H1 (cell line): ENCODE measurements at regions not wholly inside any gene's neighbourhood (a gene's known extent, or its start where the extent isn't known, plus 50 kb on each side); places are given as distances from the start of the nearest gene placed in this dataset.

Source experiments
- CTCF ChIA-PET: fragments of 300-600 bp; sonication (Branson Sonifier 250); formaldehyde crosslinking; loops from one replicate; lab custom pipeline; 2021; ENCODE audit not compliant: partially characterized antibody; lab: Charles Lee
- POLR2A ChIA-PET: fragments of 300-600 bp; sonication (Branson Sonifier 250); formaldehyde crosslinking; loops from one replicate; lab custom pipeline; 2021; ENCODE audit warnings: inconsistent platforms; ENCODE audit not compliant: partially characterized antibody; lab: Charles Lee
- DNase-seq, 2 experiments: peaks; one replicate each; pipeline versions ENCODE4 v3.0.0 to v3.0.0-alpha.2; 2010 to 2022; ENCODE audit warnings: low spot score in 2 of 2, low read depth in 1 of 2, mixed read lengths in 1 of 2
- FAIRE-seq: peaks from 2 replicates; lab custom pipeline; 2011; peaks lifted over from hg19 to GRCh38; lab: Jason Lieb, UNC
- H2AFZ ChIP-seq: 2 replicates; pipeline ENCODE4 v1.8.1; 2012; ENCODE audit warnings: low read length, inconsistent platforms
- H2AK5ac ChIP-seq: 2 replicates; pipeline ENCODE4 v1.6.1; 2013; ENCODE audit warnings: low read depth, low read length
- H2BK120ac ChIP-seq: replicated peaks from 2 replicates; pipeline ENCODE3; 2013; ENCODE audit warnings: low read depth, low read length, inconsistent platforms
- H2BK12ac ChIP-seq: 2 replicates; pipeline ENCODE4 v1.6.1; 2013; ENCODE audit warnings: low read depth, low read length
- H2BK15ac ChIP-seq: 2 replicates; pipeline ENCODE4 v1.6.1; 2013; ENCODE audit warnings: low read length
- H2BK20ac ChIP-seq: 2 replicates; pipeline ENCODE4 v1.6.1; 2013; ENCODE audit warnings: low read length
- H2BK5ac ChIP-seq: 2 replicates; pipeline ENCODE4 v1.6.1; 2013; ENCODE audit warnings: low read depth, low read length
- H3K14ac ChIP-seq: 2 replicates; pipeline ENCODE4 v1.6.1; 2013; ENCODE audit warnings: inconsistent platforms; ENCODE audit not compliant: insufficient read length
- H3K18ac ChIP-seq: 2 replicates; pipeline ENCODE4 v1.6.1; 2013; ENCODE audit warnings: low read length; ENCODE audit errors: extremely low read depth
- H3K23ac ChIP-seq: 2 replicates; pipeline ENCODE4 v1.6.1; 2013; ENCODE audit warnings: inconsistent platforms; ENCODE audit not compliant: insufficient read length
- H3K23me2 ChIP-seq: 2 replicates; pipeline ENCODE4 v1.6.1; 2013; ENCODE audit warnings: low read depth, low read length
- H3K27ac ChIP-seq: 2 replicates; pipeline ENCODE4 v1.6.1; 2011; ENCODE audit warnings: low read depth, low read length, inconsistent platforms
- H3K27me3 ChIP-seq, 4 experiments: replicated peaks in 1 of 4; 1 replicate in 1 of 4; 2 replicates in 3 of 4; pipeline versions ENCODE4 v1.6.1 to v1.8.1; 2011 to 2013; ENCODE audit warnings: low read length in 3 of 4, mild to moderate bottlenecking in 3 of 4, inconsistent platforms in 2 of 4, mixed read lengths in 2 of 4, moderate library complexity in 1 of 4; ENCODE audit not compliant: control insufficient read depth in 3 of 4, insufficient read depth in 3 of 4; ENCODE audit errors: extremely low read depth in 1 of 4
- H3K36me3 ChIP-seq, 4 experiments: 2 replicates each; pipeline versions ENCODE4 v1.6.1 to v1.8.1; 2011 to 2013; ENCODE audit warnings: mild to moderate bottlenecking in 4 of 4, low read length in 3 of 4, moderate library complexity in 2 of 4, control low read depth in 1 of 4, inconsistent platforms in 1 of 4; ENCODE audit not compliant: insufficient read depth in 4 of 4, control insufficient read depth in 2 of 4
- H3K4ac ChIP-seq: replicated peaks from 2 replicates; pipeline ENCODE3; 2013; ENCODE audit warnings: low read length, low read depth, mixed read lengths, inconsistent platforms; ENCODE audit not compliant: insufficient read length
- H3K4me1 ChIP-seq, 4 experiments: replicated peaks in 1 of 4; 1 replicate in 1 of 4; 2 replicates in 3 of 4; pipeline versions ENCODE4 v1.6.1 to v1.8.1; 2011 to 2013; ENCODE audit warnings: low read length in 3 of 4, inconsistent platforms in 2 of 4, mixed read lengths in 1 of 4; ENCODE audit not compliant: insufficient read depth in 4 of 4, control insufficient read depth in 3 of 4
- H3K4me2 ChIP-seq, 2 experiments: 2 replicates each; pipeline versions ENCODE4 v1.6.1 to v1.8.1; 2011 to 2013; ENCODE audit warnings: low read depth in 2 of 2, low read length in 2 of 2, control low read depth in 1 of 2, inconsistent platforms in 1 of 2, mild to moderate bottlenecking in 1 of 2; ENCODE audit not compliant: insufficient read depth in 1 of 2
- H3K4me3 ChIP-seq, 4 experiments: fragments of 200-600, 300-600 bp in 1 of 4; sonication (generic), shearing (Covaris generic), sonication (Bioruptor Twin) in 1 of 4; 2 replicates each; pipeline versions ENCODE4 v1.5.1 to v1.8.1; 2011 to 2016; ENCODE audit warnings: low read length in 4 of 4, low read depth in 3 of 4, control low read depth in 2 of 4, inconsistent platforms in 2 of 4, mild to moderate bottlenecking in 2 of 4, mixed read lengths in 1 of 4, moderate library complexity in 1 of 4; ENCODE audit not compliant: insufficient read depth in 2 of 4; ENCODE audit errors: extremely low read depth in 1 of 4
- H3K56ac ChIP-seq: replicated peaks from 2 replicates; pipeline ENCODE3; 2013; ENCODE audit warnings: low read depth, mild to moderate bottlenecking, mixed read lengths, low read length, inconsistent platforms; ENCODE audit not compliant: insufficient read length
- H3K79me1 ChIP-seq: 2 replicates; pipeline ENCODE4 v1.6.1; 2013; ENCODE audit warnings: low read depth, low read length, control low read depth
- H3K79me2 ChIP-seq, 2 experiments: 2 replicates each; pipeline versions ENCODE4 v1.6.1 to v1.8.1; 2012 to 2013; ENCODE audit warnings: low read length in 2 of 2, mild to moderate bottlenecking in 2 of 2, inconsistent platforms in 1 of 2; ENCODE audit not compliant: insufficient read depth in 2 of 2, control insufficient read depth in 1 of 2
- H3K9ac ChIP-seq, 4 experiments: replicated peaks in 1 of 4; 1 replicate in 1 of 4; 2 replicates in 3 of 4; pipeline versions ENCODE4 v1.6.1 to v1.8.1; 2011 to 2013; ENCODE audit warnings: low read depth in 3 of 4, low read length in 3 of 4, control low read depth in 2 of 4, mild to moderate bottlenecking in 2 of 4, moderate library complexity in 2 of 4, inconsistent platforms in 1 of 4; ENCODE audit errors: extremely low read depth in 1 of 4
- H3K9me3 ChIP-seq, 2 experiments: 2 replicates each; pipeline versions ENCODE4 v1.6.1 to v1.8.1; 2012 to 2013; ENCODE audit warnings: mild to moderate bottlenecking in 2 of 2, moderate library complexity in 2 of 2, control low read depth in 1 of 2, inconsistent platforms in 1 of 2, low read depth in 1 of 2, low read length in 1 of 2, mixed read lengths in 1 of 2; ENCODE audit not compliant: insufficient read depth in 2 of 2
- H4K20me1 ChIP-seq, 2 experiments: replicated peaks in 1 of 2; 2 replicates each; pipeline versions ENCODE3 to v1.8.1; 2011 to 2013; ENCODE audit warnings: inconsistent platforms in 2 of 2, low read length in 2 of 2, mild to moderate bottlenecking in 1 of 2; ENCODE audit not compliant: insufficient read depth in 2 of 2, control insufficient read depth in 1 of 2
- H4K5ac ChIP-seq: 2 replicates; pipeline ENCODE4 v1.6.1; 2013; ENCODE audit warnings: low read length, low read depth, mixed read lengths, inconsistent platforms; ENCODE audit not compliant: insufficient read length
- H4K8ac ChIP-seq: 2 replicates; pipeline ENCODE4 v1.8.0; 2013; ENCODE audit warnings: mild to moderate bottlenecking, moderate library complexity, low read length, inconsistent platforms; ENCODE audit not compliant: insufficient read depth; ENCODE audit errors: extremely low read depth
- H4K91ac ChIP-seq: replicated peaks from 2 replicates; pipeline ENCODE3; 2013; ENCODE audit warnings: low read length, mixed read lengths, inconsistent platforms; ENCODE audit not compliant: insufficient read length
- NANOG ChIP-seq: IDR thresholded peaks from 2 replicates; pipeline ENCODE4 v1.6.1; 2011; ENCODE audit warnings: low read length, low read depth, mild to moderate bottlenecking, inconsistent platforms; ENCODE audit not compliant: insufficient read depth, poor library complexity, severe bottlenecking
- PHF8 ChIP-seq: fragments of 200-600 bp; sonication (generic); conservative IDR thresholded peaks from 2 replicates; pipeline ENCODE4 v1.7.1; 2012; ENCODE audit warnings: low read depth, mild to moderate bottlenecking, inconsistent platforms, low read length, moderate library complexity
- WGBS, 2 experiments: shearing (Covaris generic) in 1 of 2; methylation state at CpG; one replicate each; pipeline versions ENCODE4 v1.1.6 to v1.1.7; 2013 to 2015; ENCODE audit warnings: low lambda C conversion rate in 2 of 2, mixed read lengths in 2 of 2, inconsistent platforms in 1 of 2, low coverage in 1 of 2, missing lambda C conversion rate in 1 of 2; ENCODE audit not compliant: insufficient replicate concordance in 2 of 2, insufficient coverage in 1 of 2, insufficient read length in 1 of 2; ENCODE audit errors: extremely low coverage in 1 of 2, missing lambda C conversion rate in 1 of 2; 5-methylcytosine and 5-hydroxymethylcytosine counted together

DNA sequence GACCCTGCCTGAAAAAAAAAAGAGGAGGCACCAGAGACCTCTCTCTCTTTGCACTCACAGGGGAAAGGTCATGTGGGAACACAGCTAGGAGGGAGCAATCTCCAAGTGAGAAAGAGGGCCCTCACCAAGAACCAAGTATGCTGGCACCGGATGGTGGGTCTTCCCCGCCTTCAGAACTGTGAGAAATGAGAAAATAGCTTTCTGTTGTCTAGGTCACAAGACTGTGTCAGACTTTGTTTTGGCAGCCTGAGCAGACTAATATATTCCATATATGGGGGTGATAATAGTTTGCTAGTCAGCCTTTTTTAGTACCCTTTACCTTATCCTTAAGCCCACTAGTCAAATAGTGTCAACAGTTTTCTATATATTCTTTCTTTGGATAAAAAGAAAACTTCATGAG, 193.0 kb downstream of the TRIML1 start:
- H4K8ac ChIP-seq: no peak overlapping the region
- H2BK20ac ChIP-seq: no peak overlapping the region
- CTCF ChIA-PET: interaction anchor here (0.9 kb wide), 2 partner anchors 22 to 278 kb away, joined by 3 read pairs; no protein-coding TSS in a partner anchor
- DNase-seq (no peak), FAIRE-seq (no peak)
- H2AK5ac ChIP-seq: no peak overlapping the region
- H3K36me3 ChIP-seq: no peaks in the 10 kb centered on the region
- H3K9me3 ChIP-seq: peaks cover 0 to 4% of the 10 kb centered on the region in 2 experiments; a peak in 1 of 4 replicates
- H3K9ac ChIP-seq: no peak overlapping the region
- H3K56ac ChIP-seq: no peak overlapping the region
- H3K4me2 ChIP-seq: no peak overlapping the region
- H2BK12ac ChIP-seq: no peak overlapping the region
- no peak overlapping the region for H3K4ac ChIP-seq
- no peak overlapping the region for H3K18ac ChIP-seq
- POLR2A ChIA-PET: no interaction called here
- H3K23me2 ChIP-seq: no peaks in the 10 kb centered on the region
- no peak overlapping the region for H2AFZ ChIP-seq
- no peak overlapping the region for H3K27ac ChIP-seq
- H3K4me1 ChIP-seq: no peaks in the 10 kb centered on the region
- H4K91ac ChIP-seq: no peak overlapping the region
- no peak overlapping the region for H3K4me3 ChIP-seq
- no peaks in the 10 kb centered on the region for H3K27me3 ChIP-seq
- no peak overlapping the region for H3K14ac ChIP-seq
- H4K20me1 ChIP-seq: no peaks in the 10 kb centered on the region
- no peak overlapping the region for H2BK120ac ChIP-seq
- H2BK5ac ChIP-seq: no peak overlapping the region
- WGBS, 2 experiments: 83% methylated on average over 2 of the region's 2 CpGs; no CpG with 5 or more reads in 1 of the 2 experiments
- no peak overlapping the region for H4K5ac ChIP-seq
- no peak overlapping the region for H2BK15ac ChIP-seq
- H3K79me1 ChIP-seq: no peaks in the 10 kb centered on the region
- H3K79me2 ChIP-seq: no peaks in the 10 kb centered on the region
- H3K23ac ChIP-seq: no peak overlapping the region
- TF ChIP-seq NANOG (no peak), PHF8 (no peak)
